ENCODE measurements at regions not wholly inside any gene's neighbourhood (a gene's known extent, or its start where the extent isn't known, plus 50 kb on each side); places are given as distances from the start of the nearest gene placed in this dataset.
A peak's percentile ranks its signal among the peaks of the same experiment; 100 is the strongest.

GRCh38 chr6:168383062-168383854 is 57.7 kb upstream of the SMOC2 start (continued):
- TF ChIP-seq ZFYVE20 (CRISPR knock-in tag; IDR thresholded peaks at IDR 0.05; ENCODE audit: borderline replicate concordance, low read depth) (0 out of 2 replicates have a peak, but pooled peaks have one; percentile 59), ZFP1 (CRISPR knock-in tag; IDR thresholded peaks at IDR 0.05) (no peak), ZNF362 (CRISPR knock-in tag; IDR thresholded peaks at IDR 0.05; ENCODE audit: borderline replicate concordance) (no peak; the same call in 1 of the 2 replicates), RELA (CRISPR knock-in tag; IDR thresholded peaks at IDR 0.05) (no peak), ZNF780A (CRISPR knock-in tag; IDR thresholded peaks at IDR 0.05) (peak; percentile 56; the same call in 1 of the 2 replicates), MAFG (CRISPR knock-in tag; IDR thresholded peaks at IDR 0.05) (no peak), ZNF576 (CRISPR knock-in tag; IDR thresholded peaks at IDR 0.05) (no peak), ZNF10 (CRISPR knock-in tag; IDR thresholded peaks at IDR 0.05; ENCODE audit: borderline replicate concordance, low read depth) (no peak), GABPA (IDR thresholded peaks at IDR 0.05; ENCODE audit: low read depth, low read length) (peak; percentile 33; the same call in 1 of the 2 replicates), GABPA (CRISPR knock-in tag; IDR thresholded peaks at IDR 0.05; ENCODE audit: low read depth) (no peak), ZNF225 (CRISPR knock-in tag; IDR thresholded peaks at IDR 0.05) (peak; percentile 44; the same call in 1 of the 2 replicates), TEAD3 (CRISPR knock-in tag; optimal IDR thresholded peaks at IDR 0.05; ENCODE audit: borderline replicate concordance) (no peak), YY1 (IDR thresholded peaks at IDR 0.05; ENCODE audit: insufficient read depth, insufficient replicate concordance, low read depth, low read length) (no peak), CREB1 (IDR thresholded peaks at IDR 0.05) (no peak), CREB1 (CRISPR knock-in tag; IDR thresholded peaks at IDR 0.05) (no peak), ZNF562 (CRISPR knock-in tag; IDR thresholded peaks at IDR 0.05; ENCODE audit: borderline replicate concordance) (no peak), STAG1 (CRISPR knock-in tag; IDR thresholded peaks at IDR 0.05) (no peak), TEAD2 (CRISPR knock-in tag; IDR thresholded peaks at IDR 0.05) (no peak), FOXJ3 (CRISPR knock-in tag; IDR thresholded peaks at IDR 0.05; ENCODE audit: borderline replicate concordance) (no peak), MNT (IDR thresholded peaks at IDR 0.05) (peak; percentile 98), ZNF782 (CRISPR knock-in tag; IDR thresholded peaks at IDR 0.05; ENCODE audit: borderline replicate concordance) (no peak), RFX5 (IDR thresholded peaks at IDR 0.05; ENCODE audit: low read depth, low read length) (no peak)
- TF ChIP-seq, protein P1, sequence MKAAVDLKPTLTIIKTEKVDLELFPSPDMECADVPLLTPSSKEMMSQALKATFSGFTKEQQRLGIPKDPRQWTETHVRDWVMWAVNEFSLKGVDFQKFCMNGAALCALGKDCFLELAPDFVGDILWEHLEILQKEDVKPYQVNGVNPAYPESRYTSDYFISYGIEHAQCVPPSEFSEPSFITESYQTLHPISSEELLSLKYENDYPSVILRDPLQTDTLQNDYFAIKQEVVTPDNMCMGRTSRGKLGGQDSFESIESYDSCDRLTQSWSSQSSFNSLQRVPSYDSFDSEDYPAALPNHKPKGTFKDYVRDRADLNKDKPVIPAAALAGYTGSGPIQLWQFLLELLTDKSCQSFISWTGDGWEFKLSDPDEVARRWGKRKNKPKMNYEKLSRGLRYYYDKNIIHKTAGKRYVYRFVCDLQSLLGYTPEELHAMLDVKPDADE (CRISPR knock-in tag; IDR thresholded peaks at IDR 0.05) = no peak
- TF ChIP-seq, protein P2, sequence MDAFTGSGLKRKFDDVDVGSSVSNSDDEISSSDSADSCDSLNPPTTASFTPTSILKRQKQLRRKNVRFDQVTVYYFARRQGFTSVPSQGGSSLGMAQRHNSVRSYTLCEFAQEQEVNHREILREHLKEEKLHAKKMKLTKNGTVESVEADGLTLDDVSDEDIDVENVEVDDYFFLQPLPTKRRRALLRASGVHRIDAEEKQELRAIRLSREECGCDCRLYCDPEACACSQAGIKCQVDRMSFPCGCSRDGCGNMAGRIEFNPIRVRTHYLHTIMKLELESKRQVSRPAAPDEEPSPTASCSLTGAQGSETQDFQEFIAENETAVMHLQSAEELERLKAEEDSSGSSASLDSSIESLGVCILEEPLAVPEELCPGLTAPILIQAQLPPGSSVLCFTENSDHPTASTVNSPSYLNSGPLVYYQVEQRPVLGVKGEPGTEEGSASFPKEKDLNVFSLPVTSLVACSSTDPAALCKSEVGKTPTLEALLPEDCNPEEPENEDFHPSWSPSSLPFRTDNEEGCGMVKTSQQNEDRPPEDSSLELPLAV (CRISPR knock-in tag; conservative IDR thresholded peaks at IDR 0.05; ENCODE audit: low read depth) = no peak

All from HepG2 (cell line).